GM23338 (cell line): ENCODE measurements at regions not wholly inside any gene's neighbourhood (a gene's known extent, or its start where the extent isn't known, plus 50 kb on each side); places are given as distances from the start of the nearest gene placed in this dataset.
A peak's percentile ranks its signal among the peaks of the same experiment; 100 is the strongest.

Experiments used
- ATAC-seq: fragments of 200-7000 bp; cut with Tn5 transposase; 3 replicates; pipeline ENCODE4 v1.9.1; 2020
- DNase-seq: peaks from one replicate; pipeline ENCODE4 v3.0.0-alpha.2; 2015; ENCODE audit warnings: low spot score
- H2AFZ ChIP-seq: fragments of 200-600 bp; sonication (generic); 2 replicates; pipeline ENCODE4 v1.8.0; 2016; ENCODE audit warnings: antibody characterized with exemption, mild to moderate bottlenecking, moderate library complexity
- H3F3A ChIP-seq: fragments of 200-600 bp; sonication (generic); replicated peaks from 2 replicates; pipeline ENCODE4 v1.8.0; 2017; ENCODE audit warnings: antibody characterized with exemption, mixed run types, low read depth
- H3K27ac ChIP-seq: fragments of 200-600 bp; sonication (generic); 2 replicates; pipeline ENCODE4 v1.6.1; 2016; ENCODE audit warnings: low read depth
- H3K27me3 ChIP-seq: fragments of 200-600 bp; sonication (generic); 2 replicates; pipeline ENCODE4 v1.8.0; 2016; ENCODE audit warnings: mild to moderate bottlenecking, mixed run types, moderate library complexity; ENCODE audit not compliant: insufficient read depth
- H3K36me3 ChIP-seq: fragments of 200-600 bp; sonication (generic); 2 replicates; pipeline ENCODE4 v1.8.0; 2016; ENCODE audit warnings: mild to moderate bottlenecking; ENCODE audit not compliant: insufficient read depth
- H3K4me1 ChIP-seq: fragments of 200-600 bp; sonication (generic); 2 replicates; pipeline ENCODE4 v1.8.0; 2016; ENCODE audit warnings: mild to moderate bottlenecking, moderate library complexity; ENCODE audit not compliant: insufficient read depth
- H3K4me2 ChIP-seq: fragments of 200-600 bp; sonication (generic); 2 replicates; pipeline ENCODE4 v1.7.1; 2017; ENCODE audit warnings: mixed run types
- H3K4me3 ChIP-seq: fragments of 200-600 bp; sonication (generic); 2 replicates; pipeline ENCODE4 v1.6.1; 2016; ENCODE audit warnings: mixed run types
- H3K79me2 ChIP-seq: fragments of 200-600 bp; sonication (generic); replicated peaks from 2 replicates; pipeline ENCODE4 v1.8.0; 2017; ENCODE audit warnings: mild to moderate bottlenecking; ENCODE audit not compliant: insufficient read depth
- H3K9me2 ChIP-seq: fragments of 200-600 bp; sonication (generic); 2 replicates; pipeline ENCODE4 v1.8.0; 2017; ENCODE audit not compliant: insufficient read depth
- H4K20me1 ChIP-seq: fragments of 200-600 bp; sonication (generic); replicated peaks from 2 replicates; pipeline ENCODE4 v1.8.0; 2017; ENCODE audit warnings: mild to moderate bottlenecking; ENCODE audit not compliant: insufficient read depth
- H3K27ac Mint-ChIP-seq: 2 replicates; pipeline ENCODE4 v1.8.0; 2020; ENCODE audit warnings: inconsistent platforms, mild to moderate bottlenecking, moderate library complexity, mixed read lengths
- H3K27me3 Mint-ChIP-seq: 3 replicates; pipeline ENCODE4 v1.8.0; 2022; ENCODE audit warnings: low read depth, mild to moderate bottlenecking, moderate library complexity, mixed read lengths, inconsistent platforms; ENCODE audit not compliant: insufficient read depth, poor library complexity
- H3K36me3 Mint-ChIP-seq: 3 replicates; pipeline ENCODE4 v1.8.0; 2021; ENCODE audit warnings: low read depth, mild to moderate bottlenecking, inconsistent platforms, moderate library complexity, mixed read lengths
- H3K4me1 Mint-ChIP-seq: 3 replicates; pipeline ENCODE4 v1.8.0; 2020; ENCODE audit warnings: mild to moderate bottlenecking, inconsistent platforms, mixed read lengths
- H3K4me3 Mint-ChIP-seq: 3 replicates; pipeline ENCODE4 v1.8.0; 2021; ENCODE audit warnings: moderate library complexity, mild to moderate bottlenecking, inconsistent platforms, mixed read lengths
- H3K9me3 Mint-ChIP-seq: 3 replicates; pipeline ENCODE4 v1.8.0; 2020; ENCODE audit warnings: moderate library complexity, mild to moderate bottlenecking, inconsistent platforms, mixed read lengths
- CREB1 ChIP-seq: fragments of 250-450 bp; sonication (Bioruptor Pico); IDR thresholded peaks from 2 replicates; pipeline ENCODE4 v1.5.0; 2020; ENCODE audit warnings: low read depth, mild to moderate bottlenecking, moderate library complexity
- CTCF ChIP-seq, 2 experiments: fragments of 200-600 bp in 1 of 2; sonication (generic) in 1 of 2; conservative IDR thresholded peaks; 2 replicates each; pipeline versions ENCODE4 v1.5.1 to v1.6.1; 2016 to 2017; ENCODE audit warnings: antibody characterized with exemption in 2 of 2, low read depth in 2 of 2, mild to moderate bottlenecking in 2 of 2, moderate library complexity in 1 of 2
- ETS1 ChIP-seq: IDR thresholded peaks from 2 replicates; pipeline ENCODE4 v1.6.1; 2016; ENCODE audit warnings: antibody characterized with exemption
- EZH2 ChIP-seq: fragments of 200-600 bp; sonication (generic); IDR thresholded peaks from one replicate; pipeline ENCODE4 v1.8.0; 2017; ENCODE audit warnings: antibody characterized with exemption, mild to moderate bottlenecking, low read depth; ENCODE audit not compliant: unreplicated experiment
- EZH2phosphoT487 ChIP-seq: fragments of 200-600 bp; sonication (generic); IDR thresholded peaks from one replicate; pipeline ENCODE4 v1.8.1; 2018; ENCODE audit warnings: antibody characterized with exemption; ENCODE audit not compliant: unreplicated experiment
- JUNB ChIP-seq: IDR thresholded peaks from one replicate; pipeline ENCODE4 v1.6.1; 2016; ENCODE audit warnings: antibody characterized with exemption; ENCODE audit not compliant: unreplicated experiment
- NANOG ChIP-seq: IDR thresholded peaks from 2 replicates; pipeline ENCODE4 v1.6.1; 2016; ENCODE audit warnings: antibody characterized with exemption, borderline replicate concordance
- STAT1 ChIP-seq: IDR thresholded peaks from one replicate; pipeline ENCODE4 v1.6.1; 2016; ENCODE audit warnings: antibody characterized with exemption; ENCODE audit not compliant: unreplicated experiment
- ZNF462 ChIP-seq: fragments of 250-450 bp; sonication (Bioruptor Pico); IDR thresholded peaks from 2 replicates; pipeline ENCODE4 v1.5.0; 2020; ENCODE audit warnings: mild to moderate bottlenecking, moderate library complexity

- Mint-ChIP-seq H3K27me3 (peaks cover 6% of the 10 kb centered on the region), H3K27ac (no peak overlapping the region), H3K9me3 (no peaks in the 10 kb centered on the region), H3K4me1 (peaks cover 20% of the 10 kb centered on the region), H3K4me3 (no peak overlapping the region), H3K36me3 (no peaks in the 10 kb centered on the region)
- Histone ChIP-seq H3K27ac (no peak overlapping the region), H2AFZ (no peak overlapping the region), H3K36me3 (no peaks in the 10 kb centered on the region), H3K27me3 (no peaks in the 10 kb centered on the region), H3K9me2 (no peaks in the 10 kb centered on the region), H3K79me2 (no peaks in the 10 kb centered on the region), H3F3A (no peaks in the 10 kb centered on the region), H4K20me1 (no peaks in the 10 kb centered on the region), H3K4me1 (0 out of 2 replicates have a peak, but pooled peaks cover 12% of the 10 kb centered on the region), H3K4me3 (no peak overlapping the region), H3K4me2 (no peak overlapping the region)
- TF ChIP-seq ZNF462 (CRISPR knock-in tag), result no peak
- TF ChIP-seq NANOG, result no peak
- no peak for TF ChIP-seq STAT1
- no peak for TF ChIP-seq CREB1 (CRISPR knock-in tag)
- TF ChIP-seq EZH2, result no peak
- no peak for TF ChIP-seq ETS1
- TF ChIP-seq CTCF (conservative IDR thresholded peaks at IDR 0.05; ENCODE audit: low read depth in 2 of 2), result no peak
- no peak for TF ChIP-seq EZH2phosphoT487
- no peak for TF ChIP-seq JUNB
- ATAC-seq (no peak), DNase-seq (peak; percentile 10)
Measured at GRCh38 chr12:91986084-91986483, 159.6 kb downstream of the BTG1 start.
